DOHH2 (cell line): ENCODE measurements at regions not wholly inside any gene's neighbourhood (a gene's known extent, or its start where the extent isn't known, plus 50 kb on each side); places are given as distances from the start of the nearest gene placed in this dataset.

Experiments used
- CTCF ChIP-seq: fragments of 200-600 bp; sonication (generic); IDR thresholded peaks from one replicate; pipeline ENCODE4 v1.5.1; 2014; ENCODE audit warnings: antibody characterized with exemption, mild to moderate bottlenecking, low read depth, low read length; ENCODE audit not compliant: poor library complexity, severe bottlenecking
- EZH2phosphoT487 ChIP-seq: fragments of 200-600 bp; sonication (generic); IDR thresholded peaks from 2 replicates; pipeline ENCODE4 v1.6.1; 2017; ENCODE audit warnings: borderline replicate concordance, mild to moderate bottlenecking, antibody characterized with exemption, low read length, moderate library complexity, mixed read lengths

- no peak for TF ChIP-seq EZH2phosphoT487
- no peak for TF ChIP-seq CTCF
Observed at GRCh38 chr7:367351-367901, 77.5 kb downstream of the FOXL3 start.
